C4-2B (cell line): ENCODE measurements at regions not wholly inside any gene's neighbourhood (a gene's known extent, or its start where the extent isn't known, plus 50 kb on each side); places are given as distances from the start of the nearest gene placed in this dataset.
"Not testable (repeated sequence)": the region's sequence is repeated elsewhere in the genome, so short reads cannot be mapped to it uniquely, and the experiment has no call there.

Experiments used
- H3K27ac ChIP-seq: fragments of 450-650 bp; 2 replicates; pipeline ENCODE4 v1.5.1; 2017
- ZFX ChIP-seq: fragments of 450-650 bp; IDR thresholded peaks from 2 replicates; pipeline ENCODE4 v1.6.1; 2017
- TF ChIP-seq, protein P1 (sequence below): fragments of 450-650 bp; conservative IDR thresholded peaks from 2 replicates; pipeline ENCODE4 v1.5.1; 2017; ENCODE audit warnings: mild to moderate bottlenecking

DNA sequence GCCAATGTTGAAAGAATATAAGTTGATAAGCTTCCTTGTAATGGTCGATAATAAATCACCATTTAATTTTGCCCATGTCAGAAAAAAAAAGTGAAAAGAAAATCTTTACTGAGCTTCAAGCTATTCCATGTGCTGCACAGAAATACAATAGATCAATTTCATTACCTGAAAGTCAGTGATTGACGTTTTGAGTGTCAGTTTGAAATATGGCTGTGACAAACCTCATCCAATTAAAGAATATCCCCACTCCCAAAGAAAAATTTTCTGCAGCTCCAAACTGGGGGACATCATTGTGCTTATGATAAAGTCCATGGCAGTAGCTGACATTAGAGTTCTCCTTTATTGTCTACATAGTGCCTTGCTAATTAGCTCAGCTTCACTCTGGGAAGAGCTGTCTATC lies 184.8 kb upstream of the RPRM start:
- no peak overlapping the region for H3K27ac ChIP-seq
- no peak for TF ChIP-seq ZFX
- TF ChIP-seq, protein P1, sequence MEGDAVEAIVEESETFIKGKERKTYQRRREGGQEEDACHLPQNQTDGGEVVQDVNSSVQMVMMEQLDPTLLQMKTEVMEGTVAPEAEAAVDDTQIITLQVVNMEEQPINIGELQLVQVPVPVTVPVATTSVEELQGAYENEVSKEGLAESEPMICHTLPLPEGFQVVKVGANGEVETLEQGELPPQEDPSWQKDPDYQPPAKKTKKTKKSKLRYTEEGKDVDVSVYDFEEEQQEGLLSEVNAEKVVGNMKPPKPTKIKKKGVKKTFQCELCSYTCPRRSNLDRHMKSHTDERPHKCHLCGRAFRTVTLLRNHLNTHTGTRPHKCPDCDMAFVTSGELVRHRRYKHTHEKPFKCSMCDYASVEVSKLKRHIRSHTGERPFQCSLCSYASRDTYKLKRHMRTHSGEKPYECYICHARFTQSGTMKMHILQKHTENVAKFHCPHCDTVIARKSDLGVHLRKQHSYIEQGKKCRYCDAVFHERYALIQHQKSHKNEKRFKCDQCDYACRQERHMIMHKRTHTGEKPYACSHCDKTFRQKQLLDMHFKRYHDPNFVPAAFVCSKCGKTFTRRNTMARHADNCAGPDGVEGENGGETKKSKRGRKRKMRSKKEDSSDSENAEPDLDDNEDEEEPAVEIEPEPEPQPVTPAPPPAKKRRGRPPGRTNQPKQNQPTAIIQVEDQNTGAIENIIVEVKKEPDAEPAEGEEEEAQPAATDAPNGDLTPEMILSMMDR: no peak

DNA sequence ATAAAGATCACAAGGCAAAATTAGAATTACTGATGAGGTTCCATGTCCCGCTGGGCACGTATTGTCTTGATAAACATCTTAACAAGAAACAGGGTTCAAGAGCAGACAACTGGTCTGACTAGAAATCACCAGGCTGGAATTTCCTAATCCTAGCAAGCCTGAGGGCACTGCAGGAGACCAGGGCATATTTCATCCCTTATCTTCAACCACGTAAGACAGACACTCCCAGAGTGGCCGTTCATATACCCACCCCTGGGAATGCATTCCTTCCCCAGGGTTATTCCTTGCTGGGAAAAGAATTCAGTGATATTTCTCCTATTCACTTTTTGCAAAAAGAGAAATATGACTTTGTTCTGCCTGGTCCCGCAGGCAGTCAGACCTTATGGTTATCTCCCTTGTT lies 185.4 kb upstream of the RPRM start:
- not testable (repeated sequence) for H3K27ac ChIP-seq

DNA sequence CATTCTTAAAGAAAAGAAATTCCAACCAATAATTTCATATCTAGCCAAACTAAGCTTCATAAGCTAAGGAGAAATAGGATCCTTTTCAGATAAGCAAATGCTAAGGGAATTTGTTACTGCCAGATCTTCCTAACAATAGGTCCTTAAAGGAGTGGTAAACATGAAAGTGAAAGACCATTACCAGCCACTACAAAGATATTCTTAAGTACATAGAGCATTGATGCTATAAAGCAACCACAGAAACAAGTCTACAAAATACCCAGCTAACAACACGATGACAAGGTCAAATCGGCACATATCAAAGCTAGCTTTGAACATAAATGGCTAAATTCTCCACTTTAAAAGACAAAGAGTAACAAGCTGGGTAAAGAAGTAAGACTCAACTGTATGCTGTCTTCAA lies 188.9 kb upstream of the RPRM start:
- TF ChIP-seq, protein P1: no peak
- no peak for TF ChIP-seq ZFX
- H3K27ac ChIP-seq: no peak overlapping the region

DNA sequence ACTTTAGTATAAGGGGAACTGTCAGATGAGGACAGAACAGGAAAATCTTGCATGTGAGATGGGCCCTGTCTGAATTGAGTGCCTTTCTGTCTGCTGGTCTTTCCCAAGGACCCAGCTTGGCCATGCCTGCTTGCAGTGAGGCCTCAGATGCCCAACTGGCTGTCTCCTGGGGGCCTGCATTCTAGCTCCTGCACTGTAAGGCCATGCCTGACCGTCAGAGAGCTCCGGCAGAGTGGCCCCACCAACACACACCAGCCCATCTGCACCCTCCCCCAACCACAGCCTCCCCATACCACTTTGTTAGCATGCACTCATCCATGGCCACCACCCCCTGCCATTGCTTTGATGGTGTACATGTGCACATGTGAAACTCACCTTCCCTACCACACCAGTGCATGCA lies 190.4 kb upstream of the RPRM start:
- no peak overlapping the region for H3K27ac ChIP-seq
- TF ChIP-seq, protein P1: no peak
- TF ChIP-seq ZFX: no peak

DNA sequence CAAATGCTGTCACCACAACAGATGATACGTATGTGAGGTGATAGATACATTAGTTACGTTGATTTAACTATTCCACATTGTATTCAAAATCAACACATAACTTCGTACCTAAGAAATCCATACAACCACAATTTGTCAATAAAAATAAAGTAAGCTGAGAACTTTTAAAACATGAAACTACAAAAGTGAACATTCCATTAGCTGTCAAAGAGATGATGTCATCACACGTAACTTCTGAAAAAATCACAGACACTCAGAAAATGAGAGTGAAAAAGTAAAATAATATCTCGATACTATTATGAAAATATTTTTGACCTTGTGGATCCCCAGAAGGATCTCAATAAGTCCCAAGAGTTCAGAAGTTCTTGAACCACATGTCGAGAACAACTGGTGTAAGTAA lies 161.6 kb upstream of the GALNT13 start:
- no peak overlapping the region for H3K27ac ChIP-seq
- TF ChIP-seq, protein P1: no peak
- TF ChIP-seq ZFX: no peak

DNA sequence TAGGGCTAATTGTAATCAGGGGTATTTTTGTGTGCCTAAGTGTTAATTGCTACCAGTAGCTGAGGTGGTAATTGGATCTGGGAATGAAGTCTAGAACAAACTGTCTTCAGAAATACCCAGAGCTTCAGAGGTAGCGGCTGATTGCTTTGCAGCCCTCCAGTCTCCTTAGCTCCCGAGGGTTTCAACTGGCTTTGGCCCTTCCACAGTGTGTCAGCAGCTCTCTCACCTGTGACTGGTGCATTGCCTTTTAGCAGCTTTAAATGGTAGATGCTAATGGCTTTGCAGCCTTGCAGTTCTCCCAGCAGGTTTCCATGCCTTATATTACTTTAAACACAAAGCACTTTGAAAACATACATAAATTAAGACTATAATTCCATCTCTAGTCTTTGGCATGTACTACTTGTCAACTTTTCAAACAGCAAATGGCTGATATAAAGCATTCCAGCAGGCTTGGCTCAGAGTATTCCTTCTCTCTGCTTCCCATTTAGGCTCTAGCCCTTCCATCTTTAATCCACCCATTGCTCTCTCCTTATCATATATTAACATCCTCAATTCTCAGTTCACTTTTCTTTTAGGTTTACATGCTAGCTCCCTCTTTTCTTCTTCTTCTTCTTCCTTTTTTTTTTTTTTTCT lies 156.4 kb upstream of the GALNT13 start:
- TF ChIP-seq, protein P1: no peak
- no peak for TF ChIP-seq ZFX
- no peak overlapping the region for H3K27ac ChIP-seq

DNA sequence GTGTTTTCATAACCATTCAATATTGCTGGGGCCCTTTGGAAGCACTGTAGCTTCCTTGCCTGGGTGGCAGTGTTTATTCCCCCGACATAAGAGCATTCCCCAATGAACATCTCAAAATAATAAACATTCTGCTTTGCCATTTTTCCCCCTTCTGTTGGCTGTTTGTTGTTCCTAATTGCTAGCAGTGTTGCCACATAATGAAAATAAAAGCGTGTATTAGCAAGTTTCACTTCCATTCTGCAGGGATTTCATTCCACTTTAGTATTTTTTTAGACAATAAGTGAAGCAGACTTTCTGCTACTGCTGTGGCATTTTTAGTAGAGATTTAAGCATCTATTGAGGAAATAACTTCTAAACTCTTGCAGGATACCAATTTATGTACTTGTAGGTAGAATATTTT lies 154.7 kb upstream of the GALNT13 start:
- H3K27ac ChIP-seq: no peak overlapping the region
- no peak for TF ChIP-seq ZFX
- TF ChIP-seq, protein P1: no peak

DNA sequence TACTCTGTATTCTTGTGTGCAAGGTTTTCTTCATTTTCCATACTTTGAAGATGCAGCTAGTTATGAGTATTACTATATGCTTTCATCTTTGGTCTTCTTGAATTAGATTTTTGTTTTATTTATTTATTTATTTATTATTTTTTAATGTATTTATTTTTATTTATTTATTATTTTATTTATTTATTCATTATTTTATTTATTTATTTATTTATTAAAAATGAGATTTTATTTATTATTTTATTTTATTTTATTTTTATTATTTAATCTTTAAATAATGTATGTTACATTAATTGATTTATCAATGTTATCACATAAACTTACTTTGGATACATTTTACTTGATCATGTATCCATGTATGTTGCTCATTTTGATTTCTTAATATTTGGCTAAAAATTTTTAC lies 132.3 kb upstream of the GALNT13 start:
- no peak for TF ChIP-seq ZFX
- TF ChIP-seq, protein P1: no peak
- no peak overlapping the region for H3K27ac ChIP-seq
